GM23338 (cell line): ENCODE measurements at regions not wholly inside any gene's neighbourhood (a gene's known extent, or its start where the extent isn't known, plus 50 kb on each side); places are given as distances from the start of the nearest gene placed in this dataset.

Experiments used
- ATAC-seq: fragments of 200-7000 bp; cut with Tn5 transposase; 3 replicates; pipeline ENCODE4 v1.9.1; 2020
- DNase-seq: peaks from one replicate; pipeline ENCODE4 v3.0.0-alpha.2; 2015; ENCODE audit warnings: low spot score
- H2AFZ ChIP-seq: fragments of 200-600 bp; sonication (generic); 2 replicates; pipeline ENCODE4 v1.8.0; 2016; ENCODE audit warnings: antibody characterized with exemption, mild to moderate bottlenecking, moderate library complexity
- H3F3A ChIP-seq: fragments of 200-600 bp; sonication (generic); replicated peaks from 2 replicates; pipeline ENCODE4 v1.8.0; 2017; ENCODE audit warnings: antibody characterized with exemption, mixed run types, low read depth
- H3K27ac ChIP-seq: fragments of 200-600 bp; sonication (generic); 2 replicates; pipeline ENCODE4 v1.6.1; 2016; ENCODE audit warnings: low read depth
- H3K27me3 ChIP-seq: fragments of 200-600 bp; sonication (generic); 2 replicates; pipeline ENCODE4 v1.8.0; 2016; ENCODE audit warnings: mild to moderate bottlenecking, mixed run types, moderate library complexity; ENCODE audit not compliant: insufficient read depth
- H3K36me3 ChIP-seq: fragments of 200-600 bp; sonication (generic); 2 replicates; pipeline ENCODE4 v1.8.0; 2016; ENCODE audit warnings: mild to moderate bottlenecking; ENCODE audit not compliant: insufficient read depth
- H3K4me1 ChIP-seq: fragments of 200-600 bp; sonication (generic); 2 replicates; pipeline ENCODE4 v1.8.0; 2016; ENCODE audit warnings: mild to moderate bottlenecking, moderate library complexity; ENCODE audit not compliant: insufficient read depth
- H3K4me2 ChIP-seq: fragments of 200-600 bp; sonication (generic); 2 replicates; pipeline ENCODE4 v1.7.1; 2017; ENCODE audit warnings: mixed run types
- H3K4me3 ChIP-seq: fragments of 200-600 bp; sonication (generic); 2 replicates; pipeline ENCODE4 v1.6.1; 2016; ENCODE audit warnings: mixed run types
- H3K79me2 ChIP-seq: fragments of 200-600 bp; sonication (generic); replicated peaks from 2 replicates; pipeline ENCODE4 v1.8.0; 2017; ENCODE audit warnings: mild to moderate bottlenecking; ENCODE audit not compliant: insufficient read depth
- H3K9me2 ChIP-seq: fragments of 200-600 bp; sonication (generic); 2 replicates; pipeline ENCODE4 v1.8.0; 2017; ENCODE audit not compliant: insufficient read depth
- H4K20me1 ChIP-seq: fragments of 200-600 bp; sonication (generic); replicated peaks from 2 replicates; pipeline ENCODE4 v1.8.0; 2017; ENCODE audit warnings: mild to moderate bottlenecking; ENCODE audit not compliant: insufficient read depth
- H3K27ac Mint-ChIP-seq: 2 replicates; pipeline ENCODE4 v1.8.0; 2020; ENCODE audit warnings: inconsistent platforms, mild to moderate bottlenecking, moderate library complexity, mixed read lengths
- H3K27me3 Mint-ChIP-seq: 3 replicates; pipeline ENCODE4 v1.8.0; 2022; ENCODE audit warnings: low read depth, mild to moderate bottlenecking, moderate library complexity, mixed read lengths, inconsistent platforms; ENCODE audit not compliant: insufficient read depth, poor library complexity
- H3K36me3 Mint-ChIP-seq: 3 replicates; pipeline ENCODE4 v1.8.0; 2021; ENCODE audit warnings: low read depth, mild to moderate bottlenecking, inconsistent platforms, moderate library complexity, mixed read lengths
- H3K4me1 Mint-ChIP-seq: 3 replicates; pipeline ENCODE4 v1.8.0; 2020; ENCODE audit warnings: mild to moderate bottlenecking, inconsistent platforms, mixed read lengths
- H3K4me3 Mint-ChIP-seq: 3 replicates; pipeline ENCODE4 v1.8.0; 2021; ENCODE audit warnings: moderate library complexity, mild to moderate bottlenecking, inconsistent platforms, mixed read lengths
- H3K9me3 Mint-ChIP-seq: 3 replicates; pipeline ENCODE4 v1.8.0; 2020; ENCODE audit warnings: moderate library complexity, mild to moderate bottlenecking, inconsistent platforms, mixed read lengths
- CREB1 ChIP-seq: fragments of 250-450 bp; sonication (Bioruptor Pico); IDR thresholded peaks from 2 replicates; pipeline ENCODE4 v1.5.0; 2020; ENCODE audit warnings: low read depth, mild to moderate bottlenecking, moderate library complexity
- CTCF ChIP-seq, 2 experiments: fragments of 200-600 bp in 1 of 2; sonication (generic) in 1 of 2; conservative IDR thresholded peaks; 2 replicates each; pipeline versions ENCODE4 v1.5.1 to v1.6.1; 2016 to 2017; ENCODE audit warnings: antibody characterized with exemption in 2 of 2, low read depth in 2 of 2, mild to moderate bottlenecking in 2 of 2, moderate library complexity in 1 of 2
- ETS1 ChIP-seq: IDR thresholded peaks from 2 replicates; pipeline ENCODE4 v1.6.1; 2016; ENCODE audit warnings: antibody characterized with exemption
- EZH2 ChIP-seq: fragments of 200-600 bp; sonication (generic); IDR thresholded peaks from one replicate; pipeline ENCODE4 v1.8.0; 2017; ENCODE audit warnings: antibody characterized with exemption, mild to moderate bottlenecking, low read depth; ENCODE audit not compliant: unreplicated experiment
- EZH2phosphoT487 ChIP-seq: fragments of 200-600 bp; sonication (generic); IDR thresholded peaks from one replicate; pipeline ENCODE4 v1.8.1; 2018; ENCODE audit warnings: antibody characterized with exemption; ENCODE audit not compliant: unreplicated experiment
- NANOG ChIP-seq: IDR thresholded peaks from 2 replicates; pipeline ENCODE4 v1.6.1; 2016; ENCODE audit warnings: antibody characterized with exemption, borderline replicate concordance
- ZNF331 ChIP-seq: fragments of 250-450 bp; sonication (Bioruptor Pico); IDR thresholded peaks from 2 replicates; pipeline ENCODE4 v1.5.0; 2020; ENCODE audit warnings: low read depth, mild to moderate bottlenecking, moderate library complexity
- ZNF462 ChIP-seq: fragments of 250-450 bp; sonication (Bioruptor Pico); IDR thresholded peaks from 2 replicates; pipeline ENCODE4 v1.5.0; 2020; ENCODE audit warnings: mild to moderate bottlenecking, moderate library complexity

GRCh38 chr15:69982037-69982436 is 115.7 kb downstream of the TLE3 start:
- Histone ChIP-seq H4K20me1 (no peaks in the 10 kb centered on the region), H3K27me3 (no peaks in the 10 kb centered on the region), H3K4me2 (no peak overlapping the region), H3K36me3 (no peaks in the 10 kb centered on the region), H3K4me1 (no peaks in the 10 kb centered on the region), H3K79me2 (no peaks in the 10 kb centered on the region), H3K4me3 (no peak overlapping the region), H3F3A (no peaks in the 10 kb centered on the region), H3K9me2 (no peaks in the 10 kb centered on the region), H2AFZ (no peak overlapping the region), H3K27ac (no peak overlapping the region)
- Mint-ChIP-seq H3K4me1 (peaks cover 22% of the 10 kb centered on the region), H3K4me3 (no peak overlapping the region), H3K9me3 (no peaks in the 10 kb centered on the region), H3K27me3 (peaks cover 9% of the 10 kb centered on the region), H3K27ac (no peak overlapping the region), H3K36me3 (no peaks in the 10 kb centered on the region)
- no peak for DNase-seq
- TF ChIP-seq EZH2, result no peak
- no peak for TF ChIP-seq ZNF462 (CRISPR knock-in tag)
- TF ChIP-seq NANOG, result no peak
- TF ChIP-seq CREB1 (CRISPR knock-in tag), result no peak
- no peak for TF ChIP-seq EZH2phosphoT487
- no peak for TF ChIP-seq ZNF331
- no peak for TF ChIP-seq CTCF (conservative IDR thresholded peaks at IDR 0.05; ENCODE audit: low read depth in 2 of 2)
- no peak for TF ChIP-seq ETS1
- no peak for ATAC-seq
